ENCODE measurements at regions not wholly inside any gene's neighbourhood (a gene's known extent, or its start where the extent isn't known, plus 50 kb on each side); places are given as distances from the start of the nearest gene placed in this dataset.

- Mint-ChIP-seq H3K9me3 (peaks cover 8% of the 10 kb centered on the region), H3K27me3 (no peaks in the 10 kb centered on the region), H3K36me3 (ENCODE audit: low read depth) (no peaks in the 10 kb centered on the region), H3K4me3 (no peak overlapping the region), H3K4me1 (ENCODE audit: low read depth) (no peaks in the 10 kb centered on the region), H3K27ac (no peak overlapping the region)
- ChIA-PET CTCF (no interaction called here), POLR2A (no interaction called here)
- Histone ChIP-seq H3K27me3 (ENCODE audit: control insufficient read depth in 1 of 2, insufficient read depth in 2 of 2, low read length in 2 of 2) (no peaks in the 10 kb centered on the region), H3K9me3 (ENCODE audit: control insufficient read depth in 1 of 2, insufficient read depth in 1 of 2, low read length in 2 of 2) (peaks cover 0 to 7% of the 10 kb centered on the region in 2 experiments), H3K36me3 (ENCODE audit: insufficient read depth, low read length) (no peaks in the 10 kb centered on the region), H3K27ac (ENCODE audit: low read depth in 1 of 2, low read length in 2 of 2) (no peak overlapping the region), H3K4me1 (ENCODE audit: insufficient read depth, low read length) (no peaks in the 10 kb centered on the region), H3K4me3 (ENCODE audit: low read length) (no peak overlapping the region)
- ATAC-seq (ENCODE audit: poor library complexity), result no peak
- intact Hi-C loops (cut with DNase I, micrococcal nuclease), result loop anchor here in 1 of 2 experiments (10.0 kb wide), 1 partner anchor 1912 kb away; no protein-coding TSS in a partner anchor
- no peak for TF ChIP-seq CTCF (IDR thresholded peaks at IDR 0.05)
- DNase-seq, result no peak
Measured at GRCh38 chr9:25857147-25857546, 178.9 kb upstream of the TUSC1 start.

GRCh38 chr9:25850803-25851202 lies 172.6 kb upstream of the TUSC1 start:
- H3K36me3 ChIP-seq (ENCODE audit: insufficient read depth, low read length), result no peaks in the 10 kb centered on the region
- H3K27me3 Mint-ChIP-seq, result no peaks in the 10 kb centered on the region
- no peaks in the 10 kb centered on the region for H3K36me3 Mint-ChIP-seq (ENCODE audit: low read depth)
- H3K4me3 Mint-ChIP-seq, result no peak overlapping the region
- intact Hi-C loops (cut with DNase I, micrococcal nuclease), result loop anchor here in 1 of 2 experiments (10.0 kb wide), 1 partner anchor 1906 kb away; no protein-coding TSS in a partner anchor
- no peak overlapping the region for H3K27ac ChIP-seq (ENCODE audit: low read depth in 1 of 2, low read length in 2 of 2)
- no peaks in the 10 kb centered on the region for H3K4me1 Mint-ChIP-seq (ENCODE audit: low read depth)
- ChIA-PET CTCF (no interaction called here), POLR2A (no interaction called here)
- no peak overlapping the region for H3K27ac Mint-ChIP-seq
- peaks cover 6% of the 10 kb centered on the region for H3K9me3 Mint-ChIP-seq
- no peaks in the 10 kb centered on the region for H3K4me1 ChIP-seq (ENCODE audit: insufficient read depth, low read length)
- no peak for TF ChIP-seq CTCF (IDR thresholded peaks at IDR 0.05)
- ATAC-seq (ENCODE audit: poor library complexity), result no peak
- DNase-seq, result no peak
- H3K9me3 ChIP-seq (ENCODE audit: control insufficient read depth in 1 of 2, insufficient read depth in 1 of 2, low read length in 2 of 2), result peaks cover 0 to 3% of the 10 kb centered on the region in 2 experiments
- H3K27me3 ChIP-seq (ENCODE audit: control insufficient read depth in 1 of 2, insufficient read depth in 2 of 2, low read length in 2 of 2), result no peaks in the 10 kb centered on the region
- H3K4me3 ChIP-seq (ENCODE audit: low read length), result no peak overlapping the region

- CTCF ChIA-PET, result no interaction called here
- Mint-ChIP-seq H3K27me3 (no peaks in the 10 kb centered on the region), H3K36me3 (ENCODE audit: low read depth) (no peaks in the 10 kb centered on the region), H3K27ac (no peak overlapping the region), H3K9me3 (no peaks in the 10 kb centered on the region), H3K4me1 (ENCODE audit: low read depth) (no peaks in the 10 kb centered on the region), H3K4me3 (no peak overlapping the region)
- no peaks in the 10 kb centered on the region for H3K27me3 ChIP-seq (ENCODE audit: control insufficient read depth in 1 of 2, insufficient read depth in 2 of 2, low read length in 2 of 2)
- no peaks in the 10 kb centered on the region for H3K36me3 ChIP-seq (ENCODE audit: insufficient read depth, low read length)
- DNase-seq (no peak), ATAC-seq (ENCODE audit: poor library complexity) (no peak)
- no peak overlapping the region for H3K27ac ChIP-seq (ENCODE audit: low read depth in 1 of 2, low read length in 2 of 2)
- no peak for TF ChIP-seq CTCF (IDR thresholded peaks at IDR 0.05)
- intact Hi-C loops (cut with DNase I, micrococcal nuclease), result no loop called here
- H3K4me1 ChIP-seq (ENCODE audit: insufficient read depth, low read length), result no peaks in the 10 kb centered on the region
- POLR2A ChIA-PET, result no interaction called here
- no peaks in the 10 kb centered on the region for H3K9me3 ChIP-seq (ENCODE audit: control insufficient read depth in 1 of 2, insufficient read depth in 1 of 2, low read length in 2 of 2)
- H3K4me3 ChIP-seq (ENCODE audit: low read length), result no peak overlapping the region
Measured at GRCh38 chr9:25845867-25846266, 167.6 kb upstream of the TUSC1 start.

Measured in CD4-positive, alpha-beta T cell (primary cell).